Mesenteric fat pad (tissue), 1 donor: ENCODE measurements at regions not wholly inside any gene's neighbourhood (a gene's known extent, or its start where the extent isn't known, plus 50 kb on each side); places are given as distances from the start of the nearest gene placed in this dataset.
"Not testable (repeated sequence)": the region's sequence is repeated elsewhere in the genome, so short reads cannot be mapped to it uniquely, and the experiment has no call there.

Experiments used
- DNase-seq: peaks from one replicate; pipeline ENCODE4 v3.0.0-alpha.2; 2020; ENCODE audit warnings: low spot score
- donor health status: DM: yes; HTN: yes; CAD: no.

DNA sequence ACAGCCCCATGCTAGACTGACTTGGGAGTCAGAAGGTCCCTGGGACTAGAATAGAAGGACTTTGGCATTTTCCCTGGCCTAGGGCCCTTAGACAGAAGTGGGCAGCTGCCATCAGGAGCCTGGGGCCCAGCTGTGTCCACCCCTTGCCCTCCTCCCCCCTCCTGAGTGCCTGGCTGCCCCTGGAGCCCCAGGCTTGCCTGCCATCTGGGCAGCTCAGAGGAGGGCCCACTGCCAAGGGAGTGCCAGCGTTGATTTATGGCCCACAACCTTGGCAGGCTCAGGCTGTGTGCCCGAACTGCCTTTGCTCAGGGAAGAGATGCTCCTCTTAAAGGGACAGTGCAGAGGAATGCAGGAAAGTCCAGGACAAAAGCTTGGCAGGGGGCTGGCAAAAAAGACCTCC lies 439.1 kb downstream of the SPATA31A7 start:
- DNase-seq, result not testable (repeated sequence)

DNA sequence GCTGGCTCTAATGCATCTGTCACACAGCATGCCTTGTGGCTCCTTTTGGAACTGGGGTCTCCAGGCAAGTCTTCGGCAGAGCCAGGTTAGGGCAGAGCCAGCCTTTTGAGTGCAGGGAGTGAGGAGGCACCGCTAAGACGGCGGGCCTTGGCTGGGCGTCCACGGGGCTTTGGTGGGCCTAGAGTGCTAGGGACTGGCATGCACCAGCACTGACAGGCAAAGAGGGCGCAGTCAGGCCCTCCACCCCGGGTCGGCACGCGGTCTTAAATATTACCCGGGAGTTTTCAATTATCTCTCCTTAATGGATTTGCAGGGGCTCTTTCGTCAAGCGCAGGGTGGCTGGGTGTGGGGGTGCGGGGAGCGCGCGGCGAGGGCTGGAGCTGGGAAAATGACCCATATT lies 444.4 kb downstream of the SPATA31A7 start:
- no peak for DNase-seq

DNA sequence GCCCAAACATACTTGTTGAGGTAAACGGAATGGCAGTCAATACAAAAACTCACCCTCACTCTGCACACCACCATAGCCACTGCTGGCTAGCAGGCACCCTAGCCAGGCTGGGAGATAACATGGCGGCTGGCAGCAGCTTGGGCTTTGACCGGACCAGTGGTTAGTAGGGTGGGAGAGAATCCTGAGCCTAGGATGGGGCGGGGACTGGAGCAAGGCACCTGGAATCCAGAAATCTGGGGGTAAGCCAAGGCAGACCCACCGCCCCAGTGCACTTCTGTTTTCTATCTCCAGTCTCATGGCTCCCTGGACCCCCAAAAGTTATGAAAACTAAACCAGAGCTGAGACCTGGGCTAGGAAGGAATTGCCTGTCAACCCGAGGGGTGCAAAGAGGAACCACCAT lies 474.4 kb downstream of the SPATA31A7 start:
- DNase-seq, result peak; percentile 62

DNA sequence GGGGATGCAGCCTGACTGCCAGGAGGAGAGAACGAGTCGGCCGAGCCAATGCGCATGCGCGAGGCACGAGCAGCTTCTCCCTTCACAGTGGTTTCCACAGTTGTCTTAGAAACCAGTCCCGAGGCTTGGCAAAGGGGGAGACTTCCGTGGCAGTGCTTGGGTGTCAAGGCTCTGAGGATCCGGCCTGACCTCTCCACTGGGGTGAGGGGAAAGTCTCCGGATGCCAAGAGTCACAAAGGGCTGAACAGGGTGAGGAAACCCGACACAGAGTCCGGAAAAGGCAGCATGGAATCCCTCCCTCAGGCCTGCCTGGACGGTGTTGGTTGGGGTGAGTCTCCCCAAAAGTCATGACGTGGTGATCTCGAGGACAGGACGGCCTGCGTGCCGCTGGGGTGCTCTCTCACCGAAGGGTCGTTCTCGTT lies 475.5 kb downstream of the SPATA31A7 start:
- peak; percentile 86 for DNase-seq

DNA sequence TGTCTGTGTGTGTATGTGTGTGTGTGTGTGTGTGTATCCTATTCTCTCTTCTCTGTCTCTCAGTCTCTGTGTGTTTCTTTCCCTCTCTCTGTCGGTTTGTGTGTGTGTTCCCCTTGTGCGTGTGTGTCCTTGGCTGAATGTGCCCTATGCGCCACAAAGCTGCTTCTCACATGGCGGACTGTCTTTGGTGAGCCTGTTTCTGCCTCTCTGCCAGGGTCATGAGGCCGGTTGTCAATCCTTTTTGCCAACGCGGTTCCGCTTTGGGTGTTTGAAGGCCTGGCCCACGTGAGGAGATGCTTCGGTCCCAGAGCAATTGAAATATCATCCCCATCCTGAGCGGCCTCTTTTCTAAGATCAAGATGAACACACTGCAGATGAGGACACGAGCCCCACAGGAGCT lies 476.0 kb downstream of the SPATA31A7 start:
- DNase-seq, result peak; percentile 72

DNA sequence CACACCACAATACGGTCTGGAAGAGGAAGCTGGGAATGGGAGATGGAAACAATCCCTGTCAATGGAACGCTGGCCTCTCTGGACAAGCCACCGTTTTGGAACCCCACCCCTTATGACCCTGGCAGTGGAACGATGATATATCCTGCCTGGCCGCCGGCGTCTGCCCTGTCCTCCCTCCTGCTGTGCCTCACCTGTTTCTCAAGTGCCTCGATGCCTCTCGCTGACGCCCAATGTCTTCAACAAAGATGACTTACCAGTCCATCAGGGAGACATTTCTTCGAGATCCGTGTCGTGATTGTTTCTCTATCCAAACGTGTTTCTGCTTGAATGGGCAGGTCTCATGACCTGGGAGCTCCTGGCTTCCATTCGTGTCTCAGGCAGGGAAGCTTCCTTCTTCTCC lies 476.5 kb downstream of the SPATA31A7 start:
- peak; percentile 51 for DNase-seq

DNA sequence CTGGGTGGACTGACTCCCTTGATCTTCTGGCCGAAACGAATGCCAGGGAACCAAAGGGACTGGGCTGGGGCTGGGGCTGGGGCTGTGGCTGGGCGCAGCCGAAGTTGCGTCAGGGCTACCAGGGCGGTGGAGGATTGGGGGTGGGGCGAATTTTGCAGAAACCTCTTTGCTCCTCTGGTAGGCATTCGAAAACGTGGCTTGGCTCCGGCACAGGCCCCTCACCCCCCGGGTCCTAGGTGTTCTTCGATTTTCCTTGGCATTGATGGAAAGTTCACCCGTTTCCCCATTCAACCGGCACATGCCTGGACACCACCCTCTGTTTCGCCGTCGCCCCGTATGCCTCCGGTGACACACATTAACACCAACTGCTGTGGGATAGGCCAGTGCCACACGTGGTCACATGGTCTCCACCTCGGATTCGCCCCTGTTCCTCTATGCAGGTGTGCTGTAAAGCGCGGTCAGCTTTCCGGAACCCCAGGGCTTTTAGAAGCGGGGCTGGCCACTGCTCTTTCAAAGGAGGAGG lies 477.1 kb downstream of the SPATA31A7 start:
- DNase-seq, result peak; percentile 86

DNA sequence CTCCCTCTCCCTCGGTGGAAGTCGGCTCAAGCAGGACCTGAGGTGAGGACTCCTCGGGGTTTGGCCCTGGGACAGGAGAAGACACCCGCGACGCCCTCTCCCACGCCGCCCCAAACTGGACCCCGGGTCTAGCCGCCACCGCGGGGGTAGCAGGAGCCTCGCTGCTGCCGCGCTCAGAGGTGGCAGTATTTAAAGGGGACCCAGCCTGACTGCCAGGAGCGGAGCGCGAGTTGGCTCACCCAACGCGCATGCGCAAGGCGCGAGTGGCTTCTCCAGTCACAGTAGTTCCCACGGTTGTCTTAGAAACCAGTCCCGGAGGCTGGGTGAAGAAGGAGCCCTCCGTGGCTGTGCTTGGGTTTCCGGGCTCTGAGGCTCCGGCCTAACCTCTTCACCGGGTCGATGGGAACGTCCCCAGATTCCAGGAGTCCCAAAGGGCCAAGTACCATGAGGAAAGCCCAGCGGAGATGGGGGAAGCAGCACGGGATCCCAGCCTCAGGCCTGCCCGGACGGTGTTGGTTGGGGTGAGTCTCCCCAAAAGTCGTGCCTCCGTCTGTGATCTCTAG lies 477.8 kb downstream of the SPATA31A7 start:
- peak; percentile 79 for DNase-seq

DNA sequence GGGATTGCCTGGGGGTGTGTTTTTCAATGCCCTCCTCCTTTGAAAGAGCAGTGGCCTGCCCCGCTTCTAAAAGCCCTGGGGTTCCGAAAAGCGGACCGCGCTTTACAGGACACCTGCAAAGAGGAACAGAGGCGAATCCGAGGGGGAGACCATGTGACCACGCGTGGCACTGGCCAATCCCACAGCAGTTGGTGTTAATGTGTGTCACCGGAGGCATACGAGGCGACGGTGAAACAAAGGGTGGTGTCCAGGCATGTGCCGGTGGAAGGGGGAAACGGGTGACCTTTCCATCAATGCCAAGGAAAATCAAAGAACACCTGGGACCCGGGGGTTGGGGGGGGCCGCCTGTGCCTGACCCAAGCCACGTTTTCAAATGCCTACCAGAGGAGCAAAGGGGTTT lies 478.4 kb downstream of the SPATA31A7 start:
- peak; percentile 68 for DNase-seq

DNA sequence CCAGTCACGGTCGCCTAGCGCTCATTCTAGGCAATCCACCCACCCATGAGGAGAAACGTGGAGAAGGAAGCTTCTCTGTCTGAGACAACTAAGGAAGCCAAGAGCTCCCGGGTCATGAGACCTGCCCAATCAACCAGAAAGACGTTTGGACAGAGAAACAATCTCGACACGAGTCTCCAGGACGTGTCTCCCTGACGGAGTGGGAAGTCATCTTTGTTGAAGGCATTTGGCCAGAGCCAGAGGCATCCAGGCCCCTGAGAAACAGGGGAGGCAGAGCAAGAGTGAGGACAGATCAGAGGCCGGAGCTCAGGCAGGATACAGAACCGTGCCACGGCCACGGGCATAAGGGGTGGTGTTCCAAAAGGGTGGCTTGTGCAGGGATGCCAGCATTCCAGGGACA lies 479.0 kb downstream of the SPATA31A7 start:
- peak; percentile 76 for DNase-seq

DNA sequence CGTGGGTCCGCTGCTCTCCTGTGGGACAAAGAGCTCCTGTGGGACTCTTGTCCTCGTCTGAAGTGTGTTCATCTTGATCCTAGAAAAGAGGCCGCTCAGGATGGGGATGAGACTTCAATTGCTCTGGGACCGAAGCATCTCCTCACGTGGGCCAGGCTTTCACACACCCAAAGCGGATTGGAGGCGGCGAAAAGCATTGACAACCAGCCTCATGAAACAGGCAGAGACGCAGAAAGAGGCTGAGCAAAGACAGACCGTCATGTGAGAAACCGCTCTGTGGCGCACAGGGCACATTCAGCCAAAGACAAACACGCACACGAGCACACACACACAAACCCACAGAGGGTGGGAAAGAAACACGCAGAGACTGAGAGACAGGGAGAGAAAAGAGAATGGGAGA lies 479.5 kb downstream of the SPATA31A7 start:
- peak; percentile 53 for DNase-seq

DNA sequence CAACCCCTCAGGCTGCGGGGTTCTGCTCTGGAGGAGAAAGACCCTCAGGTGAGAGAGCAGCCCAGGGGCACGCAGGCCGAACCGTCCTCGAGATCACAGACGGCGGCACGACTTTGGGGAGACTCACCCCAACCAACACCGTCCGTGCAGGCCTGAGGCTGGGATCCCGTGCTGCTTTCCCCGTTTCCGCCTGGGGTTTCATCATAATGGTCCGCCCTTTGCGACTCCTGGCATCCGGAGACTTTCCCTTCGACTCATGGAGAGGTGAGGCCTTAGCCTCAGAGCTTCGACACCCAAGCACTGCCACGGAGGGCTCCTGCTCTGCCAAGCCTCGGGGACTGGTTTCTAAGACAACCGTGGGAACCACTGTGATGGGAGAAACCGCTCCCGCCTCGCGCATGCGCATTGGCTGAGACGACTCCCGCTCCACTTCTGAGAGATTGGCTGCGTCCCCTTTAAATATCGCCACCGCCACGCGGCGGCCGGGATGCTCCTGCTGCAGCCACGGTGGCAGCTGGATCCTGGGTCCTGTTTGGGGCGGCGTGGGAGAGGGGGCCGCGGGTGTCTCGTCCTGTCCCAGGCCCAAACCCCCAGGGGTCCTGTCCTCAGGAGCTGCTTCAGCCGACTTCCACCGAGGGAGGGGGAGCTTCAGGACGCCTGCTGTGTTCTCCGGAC lies 480.1 kb downstream of the SPATA31A7 start:
- DNase-seq, result peak; percentile 84

DNA sequence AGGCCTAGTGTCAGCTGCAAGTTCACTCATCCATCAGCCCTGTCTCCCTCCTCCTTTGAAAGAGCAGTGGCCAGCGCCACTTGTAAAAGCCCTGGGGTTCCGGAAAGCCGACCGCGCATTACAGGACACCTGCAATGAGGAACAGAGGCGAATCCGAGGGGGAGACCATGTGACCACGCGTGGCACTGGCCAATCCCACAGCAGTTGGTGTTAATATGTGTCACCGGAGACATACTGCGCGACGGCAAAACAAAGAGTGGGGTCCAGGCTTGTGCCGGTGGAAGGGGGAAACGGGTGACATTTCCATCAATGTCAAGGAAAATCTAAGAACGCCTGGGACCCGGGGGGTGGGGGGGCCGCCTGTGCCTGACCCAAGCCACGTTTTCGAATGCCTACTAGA lies 480.8 kb downstream of the SPATA31A7 start:
- DNase-seq, result peak; percentile 60

DNA sequence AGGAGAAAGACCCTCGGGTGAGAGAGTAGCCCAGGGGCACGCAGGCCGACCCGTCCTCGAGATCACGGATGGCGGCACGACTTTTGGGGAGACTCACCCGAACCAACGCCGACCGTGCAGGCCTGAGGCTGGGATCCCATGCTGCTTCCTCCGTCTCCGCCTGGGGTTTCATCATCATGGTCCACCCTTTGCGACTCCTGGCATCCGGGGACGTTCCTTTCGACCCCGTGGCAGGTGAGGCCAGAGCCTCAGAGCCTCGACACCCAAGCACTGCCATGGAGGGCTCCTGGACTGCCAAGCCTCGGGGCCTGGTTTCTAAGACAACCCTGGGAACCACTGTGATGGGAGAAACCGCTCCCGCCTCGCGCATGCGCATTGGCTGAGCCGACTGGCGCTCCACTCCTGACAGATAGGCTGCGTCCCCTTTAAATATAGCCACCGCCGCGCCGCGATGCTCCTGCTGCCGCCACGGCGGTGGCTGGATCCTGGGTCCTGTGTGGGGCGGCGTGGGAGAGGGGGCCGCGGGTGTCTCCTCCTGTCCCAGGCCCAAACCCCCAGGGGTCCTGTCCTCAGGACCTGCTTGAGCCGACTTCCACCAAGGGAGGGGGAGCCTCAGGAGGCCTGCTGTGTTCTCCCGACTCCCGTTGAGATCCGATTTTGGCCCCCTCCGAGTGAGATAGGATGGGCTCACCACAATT lies 481.6 kb downstream of the SPATA31A7 start:
- DNase-seq, result peak; percentile 84

DNA sequence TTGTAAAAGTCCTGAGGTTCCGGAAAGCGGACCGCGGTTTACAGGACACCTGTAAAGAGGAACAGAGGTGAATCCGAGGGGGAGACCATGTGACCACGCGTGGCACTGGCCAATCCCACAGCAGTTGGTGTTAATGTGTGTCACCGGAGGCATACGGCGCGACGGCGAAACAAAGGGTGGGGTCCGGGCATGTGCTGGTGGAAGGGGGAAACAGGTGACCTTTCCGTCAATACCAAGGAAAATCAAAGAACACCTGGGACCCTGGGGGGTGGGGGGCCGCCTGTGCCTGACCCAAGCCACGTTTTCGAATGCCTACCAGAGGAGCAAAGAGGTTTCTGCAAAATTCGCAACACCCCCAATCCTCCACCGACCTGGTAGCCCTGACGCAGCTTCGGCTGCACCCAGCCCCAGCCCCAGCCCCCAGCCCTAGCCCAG lies 482.3 kb downstream of the SPATA31A7 start:
- peak; percentile 71 for DNase-seq

DNA sequence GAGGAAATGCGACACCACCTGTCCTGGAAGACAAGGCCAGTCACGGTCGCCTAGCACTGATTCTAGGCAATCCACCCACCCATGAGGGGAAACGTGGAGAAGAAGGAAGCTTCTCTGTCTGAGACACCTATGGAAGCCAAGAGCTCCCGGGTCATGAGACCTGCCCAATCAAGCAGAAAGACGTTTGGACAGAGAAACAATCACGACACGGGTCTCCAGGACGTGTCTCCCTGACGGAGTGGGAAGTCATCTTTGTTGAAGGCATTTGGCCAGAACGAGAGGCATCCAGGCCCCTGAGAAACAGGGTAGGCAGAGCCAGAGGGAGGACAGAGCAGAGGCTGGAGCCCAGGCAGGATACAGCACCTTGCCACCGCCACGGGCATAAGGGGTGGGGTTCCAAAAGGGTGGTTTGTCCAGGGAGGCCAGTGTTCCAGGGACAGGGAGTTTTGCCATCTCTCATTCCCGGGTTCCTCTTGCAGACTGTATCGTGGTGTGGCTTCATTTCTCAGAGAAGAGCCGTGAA lies 482.9 kb downstream of the SPATA31A7 start:
- peak; percentile 62 for DNase-seq

DNA sequence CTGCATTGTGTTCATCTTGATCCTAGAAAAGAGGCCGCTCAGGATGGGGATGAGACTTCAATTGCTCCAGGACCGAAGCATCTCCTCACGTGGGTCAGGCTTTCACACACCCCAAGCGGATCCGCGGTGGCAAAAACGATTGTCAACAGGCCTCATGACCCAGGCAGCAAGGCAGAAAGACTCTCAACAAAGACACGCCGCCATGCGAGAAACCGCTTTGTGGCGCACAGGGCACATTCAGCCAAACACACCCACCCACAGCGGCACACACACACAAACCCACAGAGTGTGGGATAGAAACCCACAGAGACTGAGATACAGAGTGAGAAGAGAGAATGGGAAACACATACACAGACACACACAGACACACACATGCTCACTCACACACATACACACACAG lies 483.4 kb downstream of the SPATA31A7 start:
- peak; percentile 47 for DNase-seq

DNA sequence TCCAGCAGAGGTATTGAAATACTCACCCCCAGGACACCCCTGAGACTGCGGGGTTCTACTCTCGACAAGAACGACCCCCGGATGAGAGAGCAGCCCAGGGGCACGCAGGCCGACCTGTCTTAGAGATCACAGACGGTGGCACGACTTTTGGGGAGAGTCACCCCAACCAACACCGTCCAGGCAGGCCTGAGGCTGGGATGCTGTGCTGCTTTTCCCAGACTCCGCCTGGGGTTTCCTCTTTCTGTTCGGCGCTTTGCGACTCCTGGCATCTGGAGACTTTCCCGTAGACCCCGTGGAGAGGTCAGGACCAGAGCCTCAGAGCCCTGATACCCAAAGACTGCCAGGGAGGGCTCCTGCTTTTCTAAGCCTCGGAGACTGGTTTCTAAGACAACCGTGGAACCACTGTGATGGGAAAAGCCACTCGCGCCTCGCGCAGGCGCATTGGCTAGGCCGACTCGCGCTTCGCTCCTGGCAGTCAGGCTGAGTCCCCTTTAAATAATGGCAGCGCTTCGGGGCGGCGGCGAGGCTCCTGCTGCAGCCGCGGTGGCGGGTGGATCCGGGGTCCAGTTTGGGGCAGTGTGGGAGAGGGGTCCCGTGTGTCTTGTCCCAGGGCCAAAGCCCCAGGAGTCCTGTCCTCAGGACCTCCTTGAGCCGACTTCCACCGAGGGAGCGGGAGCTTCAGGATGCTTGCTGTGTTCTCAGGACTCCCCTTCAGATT lies 484.0 kb downstream of the SPATA31A7 start:
- peak; percentile 73 for DNase-seq

DNA sequence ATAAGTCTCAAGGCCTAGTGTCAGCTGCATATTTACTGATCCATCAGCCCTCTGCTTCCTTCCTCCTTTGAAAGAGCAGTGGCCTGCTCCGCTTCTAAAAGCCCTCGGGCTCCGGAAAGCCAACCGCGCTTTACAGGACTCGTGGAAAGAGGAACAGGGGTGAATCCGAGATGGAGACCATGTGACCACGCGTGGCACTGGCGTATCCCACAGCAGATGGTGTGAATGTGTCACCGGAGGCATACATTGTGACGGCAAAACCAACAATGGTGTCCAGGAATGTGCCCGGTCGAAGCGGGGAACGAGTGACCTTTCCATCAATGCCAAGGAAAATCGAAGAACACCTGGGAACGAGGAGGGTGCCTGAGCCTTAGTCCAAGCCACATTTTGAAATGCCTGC lies 484.6 kb downstream of the SPATA31A7 start:
- peak; percentile 67 for DNase-seq

DNA sequence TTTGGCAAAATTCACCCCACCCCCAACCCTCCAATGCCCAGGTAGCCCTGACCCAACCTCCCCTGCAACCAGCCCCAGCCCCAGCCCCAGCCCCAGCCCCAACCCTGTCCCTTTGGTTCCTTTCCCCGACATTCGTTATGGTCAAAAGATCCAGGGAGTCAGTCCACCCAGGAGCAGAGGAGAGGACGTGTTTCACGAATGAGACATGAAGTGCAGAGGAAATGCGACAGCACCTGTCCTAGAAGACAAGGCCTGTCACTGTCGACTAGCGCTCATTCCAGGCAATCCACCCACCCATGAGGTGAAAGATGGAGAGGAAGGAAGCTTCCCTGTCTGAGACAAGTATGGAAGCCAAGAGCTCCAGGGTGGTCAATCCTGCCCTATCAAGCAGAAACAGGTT lies 485.0 kb downstream of the SPATA31A7 start:
- DNase-seq, result no peak
